ENCODE measurements at regions not wholly inside any gene's neighbourhood (a gene's known extent, or its start where the extent isn't known, plus 50 kb on each side); places are given as distances from the start of the nearest gene placed in this dataset.
"Not testable (repeated sequence)": the region's sequence is repeated elsewhere in the genome, so short reads cannot be mapped to it uniquely, and the experiment has no call there.

DNA sequence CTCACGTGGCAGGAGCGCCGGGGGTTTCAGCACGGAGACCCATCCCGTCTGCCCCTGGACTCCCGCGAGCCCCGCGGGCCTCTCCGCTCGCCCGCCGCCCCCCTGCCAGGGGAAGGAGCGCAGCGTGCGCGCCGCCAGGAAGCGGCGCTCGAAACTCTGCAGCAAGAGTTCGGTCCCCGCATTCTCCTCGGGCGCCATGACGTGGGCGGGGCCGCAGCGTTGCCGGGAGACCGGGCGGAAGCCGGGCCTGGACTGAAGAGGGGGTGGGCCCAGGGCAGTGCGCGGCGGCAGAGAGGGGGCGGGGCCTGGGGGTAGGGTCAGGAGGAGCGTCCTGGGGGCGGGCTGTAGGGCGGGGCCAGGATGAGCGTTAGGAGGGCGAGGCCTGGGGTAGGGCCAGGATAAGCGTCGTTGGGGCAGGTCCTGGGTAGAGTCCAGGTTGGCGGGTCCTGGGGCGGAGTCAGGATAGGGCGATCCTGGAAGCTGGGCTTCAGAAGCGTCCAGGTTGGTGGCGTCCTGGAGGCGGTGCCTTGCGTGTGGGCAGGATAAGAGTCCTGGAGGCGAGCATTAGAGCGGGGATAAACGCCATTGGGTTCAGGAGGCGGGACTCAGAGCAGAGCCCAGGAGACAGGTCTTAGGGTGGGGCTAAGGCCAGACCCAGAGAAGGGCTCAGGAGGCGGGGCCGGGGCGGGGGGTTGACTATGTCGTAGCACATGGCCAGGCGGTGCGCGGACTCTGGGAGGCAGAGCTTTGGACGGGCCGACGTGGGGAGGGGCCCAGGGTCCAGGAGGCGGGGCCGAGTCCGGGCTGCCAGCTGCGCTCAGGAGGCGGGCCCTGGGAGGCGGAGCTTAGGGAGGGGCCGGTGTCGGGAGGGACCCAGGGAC is 229.0 kb upstream of the FRG2C start:
- intact Hi-C loops (cut with micrococcal nuclease) = loop anchor here (10.0 kb wide), 1 partner anchor 210 kb away; no protein-coding TSS in a partner anchor

DNA sequence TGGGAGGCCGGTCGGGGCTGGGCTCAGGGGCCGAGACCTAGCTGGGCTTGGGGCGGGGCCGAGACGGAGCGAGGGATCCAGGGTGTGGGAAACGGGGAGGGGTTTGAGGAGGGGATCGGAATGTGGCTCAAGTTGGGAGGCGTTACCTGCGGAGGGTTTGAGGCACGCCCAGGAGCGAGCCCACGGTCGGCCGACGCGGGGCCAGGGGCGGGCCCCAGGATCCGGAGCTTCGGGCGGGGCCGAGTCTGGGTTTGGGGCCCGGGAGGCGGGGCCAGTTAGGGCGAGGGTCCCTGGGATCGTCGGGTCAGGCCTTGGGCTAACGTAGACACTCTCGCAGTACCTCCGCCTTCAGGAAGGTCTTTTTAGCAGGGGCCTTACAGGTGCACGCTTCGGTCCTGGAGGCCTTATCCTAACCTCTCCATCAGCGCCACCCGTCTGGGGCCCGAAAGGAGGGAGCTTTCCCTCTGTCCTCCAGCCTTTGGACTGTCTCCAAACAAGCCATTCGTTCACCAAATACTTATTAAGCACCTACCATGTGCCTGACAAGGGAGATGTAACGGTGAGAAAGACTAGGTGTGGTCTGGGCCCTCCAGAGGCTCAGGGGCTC is 228.2 kb upstream of the FRG2C start:
- intact Hi-C loops (cut with micrococcal nuclease) = loop anchor here (10.0 kb wide), 1 partner anchor 209 kb away; no protein-coding TSS in a partner anchor

GRCh38 chr3:75440986-75441385 is 223.1 kb upstream of the FRG2C start:
- intact Hi-C loops (cut with micrococcal nuclease) = not testable (repeated sequence)

- intact Hi-C loops (cut with micrococcal nuclease) = not testable (repeated sequence)
Observed at GRCh38 chr3:75444634-75445033, 219.5 kb upstream of the FRG2C start.

DNA sequence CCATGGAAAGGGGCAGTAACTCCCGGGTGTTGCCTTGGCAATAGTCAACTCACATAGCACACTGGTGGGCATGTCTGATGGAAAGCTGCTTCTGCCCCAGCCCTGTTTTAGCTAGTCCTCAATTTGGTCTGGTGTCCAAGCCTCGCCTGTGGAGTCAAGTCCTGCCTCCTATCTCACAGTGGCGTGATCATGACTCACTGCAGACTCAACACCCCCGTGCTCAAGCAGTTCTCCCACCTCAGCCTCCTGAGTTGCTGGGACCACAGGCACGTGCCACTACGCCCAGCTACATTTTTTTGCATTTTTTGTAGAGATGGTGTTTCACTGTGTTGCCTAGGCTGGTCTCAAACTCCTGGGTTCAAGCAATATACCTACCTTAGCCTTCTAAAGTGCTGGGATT is 218.9 kb upstream of the FRG2C start:
- intact Hi-C loops (cut with micrococcal nuclease) = not testable (repeated sequence)

DNA sequence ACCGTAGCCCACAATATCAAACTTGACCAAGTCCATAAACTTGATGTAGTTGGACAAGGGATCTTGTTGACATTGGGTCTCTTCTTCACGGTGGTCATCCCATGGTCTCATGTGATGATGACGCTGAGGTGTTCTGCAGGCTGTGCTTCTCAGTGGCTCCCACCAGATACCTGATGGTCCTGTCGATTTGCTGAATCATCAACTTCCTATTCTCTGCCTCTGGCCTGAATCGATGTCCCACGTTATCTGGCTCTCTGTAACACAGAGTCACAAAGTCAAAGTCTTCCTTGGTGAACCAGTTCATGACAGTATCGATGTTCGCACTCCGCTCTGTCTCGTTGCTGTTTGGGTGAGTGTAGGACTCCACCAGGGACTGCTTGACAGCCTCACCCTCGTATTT is 217.2 kb upstream of the FRG2C start:
- intact Hi-C loops (cut with micrococcal nuclease) = not testable (repeated sequence)

GRCh38 chr3:75453328-75453727 is 210.8 kb upstream of the FRG2C start:
- intact Hi-C loops (cut with micrococcal nuclease) = not testable (repeated sequence)

GRCh38 chr3:75453839-75454238 is 210.3 kb upstream of the FRG2C start:
- intact Hi-C loops (cut with micrococcal nuclease) = not testable (repeated sequence)

DNA sequence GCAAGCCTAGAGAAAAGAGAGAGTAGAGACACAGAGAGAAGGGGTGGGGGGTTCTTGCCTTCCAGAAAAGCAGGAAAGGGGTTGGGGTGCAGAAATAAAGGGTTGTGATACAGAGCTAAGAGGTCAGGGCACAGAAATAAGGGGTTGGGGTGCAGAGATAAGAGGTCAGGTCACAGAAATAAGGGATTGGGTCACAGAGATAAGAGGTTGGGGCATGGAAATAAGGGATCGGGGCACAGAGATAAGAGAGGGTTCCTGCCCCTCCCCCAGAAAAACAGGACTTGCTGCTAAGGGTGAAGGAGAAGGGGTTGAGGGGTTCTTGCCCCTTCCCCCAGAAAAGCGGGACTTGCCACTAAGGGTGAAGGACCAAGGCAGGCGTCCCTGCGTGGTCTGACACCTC is 189.6 kb upstream of the FRG2C start:
- intact Hi-C loops (cut with micrococcal nuclease) = not testable (repeated sequence)

DNA sequence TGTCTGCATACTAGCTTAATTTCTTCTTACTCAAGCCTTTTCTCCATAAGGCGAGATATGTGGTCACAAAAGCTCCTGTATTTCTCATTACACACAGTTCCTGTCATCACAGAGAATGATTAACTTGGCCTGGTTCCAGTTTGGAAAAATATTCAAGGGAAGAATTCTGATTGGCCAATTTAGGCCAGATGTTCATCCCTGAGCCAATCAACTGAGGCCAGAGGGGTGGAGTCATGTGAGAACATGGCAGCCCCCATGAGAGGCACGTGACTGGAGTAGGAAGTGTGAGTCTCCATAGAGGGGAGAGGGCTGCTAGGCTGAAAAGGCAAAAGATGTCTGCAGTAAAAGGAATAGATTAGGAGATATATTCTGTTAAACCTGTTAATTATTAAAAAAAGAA is 167.5 kb upstream of the FRG2C start:
- intact Hi-C loops (cut with micrococcal nuclease) = not testable (repeated sequence)

GRCh38 chr3:75500357-75500756 is 163.8 kb upstream of the FRG2C start:
- intact Hi-C loops (cut with micrococcal nuclease) = not testable (repeated sequence)

DNA sequence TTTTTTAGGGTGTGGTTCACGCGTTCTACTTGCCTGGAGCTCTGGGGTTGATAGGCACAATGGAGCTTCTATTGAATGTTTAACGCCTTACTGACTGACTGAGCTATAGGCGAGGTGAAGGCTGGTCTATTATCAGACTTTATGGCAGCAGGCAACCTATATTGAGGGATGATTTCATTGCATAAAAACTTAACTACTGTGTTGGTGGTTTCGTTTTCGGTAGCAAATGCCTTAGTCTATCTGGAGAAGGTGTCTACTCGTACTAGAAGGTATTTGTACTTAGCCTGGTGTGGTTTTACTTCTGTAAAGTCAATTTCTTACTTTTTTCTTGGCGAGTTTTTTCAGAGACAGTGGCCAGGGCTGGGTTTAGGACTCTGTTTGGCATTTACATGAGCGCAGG is 162.0 kb upstream of the FRG2C start:
- intact Hi-C loops (cut with micrococcal nuclease) = not testable (repeated sequence)

DNA sequence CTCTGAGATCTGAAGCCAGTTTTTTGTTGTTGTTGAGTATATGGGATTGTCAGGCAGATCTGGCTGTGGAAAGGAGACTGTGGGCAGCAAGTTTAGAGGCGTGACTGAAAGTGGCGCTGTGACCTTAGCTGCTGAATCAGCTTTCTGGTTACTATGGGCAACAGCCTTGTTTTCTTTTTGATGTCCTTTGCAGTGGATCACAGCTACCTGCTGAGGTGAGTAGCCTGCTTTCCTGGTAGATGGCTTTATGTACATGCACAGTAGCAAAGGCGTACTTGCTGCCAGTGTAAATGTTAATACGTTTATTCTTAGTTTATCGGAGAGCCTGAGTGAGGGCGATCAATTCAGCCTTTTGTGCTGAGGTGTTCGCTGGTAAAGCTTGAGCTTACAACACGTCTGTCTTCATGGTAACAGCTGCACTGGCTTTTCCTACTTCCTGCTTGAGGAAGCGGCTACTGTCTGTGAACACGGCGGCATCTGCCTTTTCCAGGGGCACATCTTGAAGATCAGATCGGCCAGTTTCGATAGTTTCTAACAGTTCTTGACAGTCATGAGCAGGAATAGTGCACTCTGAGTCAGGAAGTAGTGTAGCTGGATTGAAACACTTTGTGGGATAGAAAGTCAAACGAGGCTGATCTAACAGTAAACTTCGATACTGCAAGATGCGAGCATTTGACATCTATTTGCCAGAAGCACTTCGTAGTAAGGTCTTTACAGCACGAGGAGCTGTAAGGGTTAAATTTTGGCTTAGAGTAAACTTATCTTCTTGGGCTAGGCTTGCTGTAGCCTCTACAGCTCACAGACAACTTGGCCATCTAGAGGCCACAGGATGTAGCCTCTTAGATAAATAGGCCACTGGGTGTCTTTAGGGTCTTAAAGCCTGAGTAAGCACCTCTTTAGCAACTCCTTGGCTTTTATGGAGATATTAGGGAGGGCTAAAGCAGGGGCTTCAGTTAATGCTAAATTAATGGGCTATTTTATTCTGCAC is 161.1 kb upstream of the FRG2C start:
- intact Hi-C loops (cut with micrococcal nuclease) = not testable (repeated sequence)

DNA sequence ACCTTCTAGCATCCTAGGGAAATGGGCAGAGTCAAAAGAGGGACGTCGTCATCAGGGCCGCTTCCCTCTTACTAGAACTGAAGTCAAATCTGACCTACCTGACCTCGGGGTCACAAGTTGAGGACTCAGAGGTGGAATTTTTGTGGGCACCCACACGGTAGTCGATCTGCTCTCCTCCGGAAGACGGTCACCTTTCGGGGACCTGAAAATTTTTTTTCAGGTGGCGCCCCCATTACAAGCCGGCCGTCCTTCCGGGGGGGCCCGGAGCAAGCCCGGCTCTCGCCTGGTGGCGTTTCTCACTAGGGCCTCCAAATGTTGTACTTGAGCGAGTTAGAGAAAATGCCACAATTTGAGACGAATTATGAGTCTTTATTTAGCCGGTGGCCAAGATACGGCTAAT is 157.5 kb upstream of the FRG2C start:
- intact Hi-C loops (cut with micrococcal nuclease) = no loop called here

GRCh38 chr3:75507956-75508355 is 156.2 kb upstream of the FRG2C start:
- intact Hi-C loops (cut with micrococcal nuclease) = not testable (repeated sequence)

DNA sequence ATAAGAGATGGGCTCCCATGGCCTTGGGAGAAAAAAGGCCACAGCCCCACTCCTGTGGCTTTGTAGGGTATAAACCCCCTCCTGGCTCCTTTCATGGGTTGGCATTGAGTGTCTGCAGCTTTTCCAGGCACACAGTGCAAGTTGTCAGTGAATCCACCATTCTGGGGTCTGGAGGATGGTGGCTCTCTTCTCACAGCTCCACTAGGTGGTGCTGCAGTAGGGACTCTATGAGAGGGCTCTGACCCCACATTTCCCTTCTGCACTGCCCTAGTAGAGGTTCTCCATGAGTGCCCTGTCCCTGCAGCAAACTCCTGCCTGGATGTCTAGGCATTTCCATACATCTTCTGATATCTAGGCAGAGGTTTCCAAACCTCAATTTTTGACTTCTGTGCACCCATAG is 136.5 kb upstream of the FRG2C start:
- intact Hi-C loops (cut with micrococcal nuclease) = not testable (repeated sequence)

DNA sequence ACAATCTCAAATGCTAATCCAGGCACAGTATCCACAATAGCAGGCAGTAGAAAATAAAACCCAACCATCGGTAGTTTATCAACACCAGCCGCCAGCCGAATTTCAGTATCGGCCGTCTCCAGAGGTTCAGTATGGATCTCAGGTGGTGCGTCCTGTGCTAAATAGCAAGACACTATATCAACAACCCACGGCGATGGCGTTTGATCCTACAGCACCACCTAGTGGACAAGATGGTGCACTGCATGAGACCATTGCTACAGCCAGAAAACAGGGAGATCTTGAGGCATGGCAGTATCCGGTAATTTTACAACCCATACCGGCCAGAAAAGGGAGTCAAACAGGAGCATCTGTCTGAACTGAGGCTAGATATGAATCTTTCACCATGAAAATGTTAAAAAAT is 112.0 kb upstream of the FRG2C start:
- intact Hi-C loops (cut with micrococcal nuclease) = not testable (repeated sequence)

DNA sequence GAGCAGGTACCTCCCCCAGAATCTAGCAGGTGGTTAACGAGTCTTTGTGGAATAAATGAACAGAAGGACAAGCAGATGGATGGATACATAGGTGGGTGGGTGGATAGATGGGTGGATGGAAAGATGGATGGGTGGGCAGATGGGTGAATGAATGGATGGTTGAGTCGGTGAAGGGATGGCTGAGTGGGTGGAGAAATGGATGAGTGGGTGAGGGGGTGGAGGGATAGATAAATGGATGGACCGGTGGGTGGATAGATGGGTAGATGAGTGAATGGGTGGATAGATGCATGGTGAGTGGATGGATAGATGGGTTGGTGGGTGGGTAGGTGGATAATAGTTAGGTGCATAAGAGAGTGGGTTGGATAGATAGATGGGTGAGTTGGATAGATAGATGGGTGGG is 99.7 kb upstream of the FRG2C start:
- intact Hi-C loops (cut with micrococcal nuclease) = not testable (repeated sequence)

- intact Hi-C loops (cut with micrococcal nuclease) = not testable (repeated sequence)
Observed at GRCh38 chr3:75572303-75572702, 91.8 kb upstream of the FRG2C start.

DNA sequence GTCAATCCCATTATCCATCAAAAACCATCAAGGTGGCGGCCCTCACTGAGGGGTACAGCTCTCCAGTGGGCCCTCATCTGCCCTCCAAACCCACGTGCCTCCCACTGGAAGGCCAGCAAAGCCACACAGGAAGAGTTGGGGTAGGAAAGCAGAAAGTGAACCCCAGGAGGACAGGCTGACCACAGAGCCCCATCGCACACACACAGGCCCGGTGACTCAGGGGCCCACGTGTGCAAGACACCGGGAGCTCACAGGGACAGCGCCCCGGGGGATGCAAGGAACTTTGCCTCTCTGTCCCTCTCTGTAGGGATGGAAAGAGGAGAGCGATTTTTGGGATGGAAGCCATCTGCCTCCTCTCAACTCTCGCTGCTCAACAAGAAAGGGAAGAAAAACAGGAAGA is 85.0 kb upstream of the FRG2C start:
- intact Hi-C loops (cut with micrococcal nuclease) = not testable (repeated sequence)

GRCh38 chr3:75579536-75579935 is 84.6 kb upstream of the FRG2C start:
- intact Hi-C loops (cut with micrococcal nuclease) = not testable (repeated sequence)

All from T-helper 2 cell treated with Interferon-gamma antibody and Interleukin-4, amounts not matched to agents 100 ng/mL and 5 ng/mL, for 36 hours (primary cell).